HL-60 (cell line): ENCODE measurements at regions not wholly inside any gene's neighbourhood (a gene's known extent, or its start where the extent isn't known, plus 50 kb on each side); places are given as distances from the start of the nearest gene placed in this dataset.

ENCODE experiments used
- DNase-seq, 2 experiments: peaks; one replicate each; pipeline ENCODE4 v3.0.0-alpha.2; 2010 to 2020; ENCODE audit warnings: low read depth in 1 of 2, low spot score in 1 of 2
- H3K27ac ChIP-seq: fragments of 250-450 bp; sonication (Bioruptor Pico); replicated peaks from 2 replicates; pipeline ENCODE4 v1.5.1; 2020; ENCODE audit warnings: mild to moderate bottlenecking, moderate library complexity
- H3K27me3 ChIP-seq: fragments of 250-450 bp; sonication (Bioruptor Pico); 2 replicates; pipeline ENCODE4 v1.5.1; 2021; ENCODE audit warnings: mild to moderate bottlenecking, moderate library complexity; ENCODE audit not compliant: insufficient read depth, poor library complexity, severe bottlenecking
- H3K4me3 ChIP-seq: replicated peaks from 2 replicates; pipeline ENCODE4 v1.5.1; 2011; ENCODE audit warnings: mild to moderate bottlenecking, control low read depth, low read length; ENCODE audit not compliant: insufficient read depth
- CTCF ChIP-seq: IDR thresholded peaks from one replicate; pipeline ENCODE4 v1.5.1; 2011; ENCODE audit warnings: low read length, control low read depth, inconsistent platforms; ENCODE audit not compliant: insufficient read depth
- GABPA ChIP-seq: IDR thresholded peaks from 2 replicates; pipeline ENCODE4 v1.6.1; 2012; ENCODE audit warnings: low read depth
- POLR2AphosphoS5 ChIP-seq: IDR thresholded peaks from 2 replicates; pipeline ENCODE4 v1.6.1; 2012; ENCODE audit warnings: low read depth
- REST ChIP-seq: IDR thresholded peaks from 2 replicates; pipeline ENCODE4 v1.6.1; 2012; ENCODE audit warnings: low read depth; ENCODE audit not compliant: insufficient replicate concordance
- SPI1 ChIP-seq: IDR thresholded peaks from 2 replicates; pipeline ENCODE4 v1.6.1; 2012; ENCODE audit warnings: low read depth, mild to moderate bottlenecking, borderline replicate concordance

- no peak overlapping the region for H3K4me3 ChIP-seq
- H3K27me3 ChIP-seq = peaks cover 2% of the 10 kb centered on the region
- DNase-seq = no peak
- H3K27ac ChIP-seq = no peak overlapping the region
- TF ChIP-seq REST (no peak), SPI1 (no peak), CTCF (no peak), POLR2AphosphoS5 (no peak), GABPA (no peak)
Measured at GRCh38 chr7:32153006-32153405, 82.8 kb upstream of the PDE1C start.

- DNase-seq = no peak
- peaks cover 2% of the 10 kb centered on the region for H3K27me3 ChIP-seq
- TF ChIP-seq CTCF (no peak), REST (no peak), POLR2AphosphoS5 (no peak), GABPA (no peak), SPI1 (no peak)
- H3K4me3 ChIP-seq = no peak overlapping the region
- H3K27ac ChIP-seq = no peak overlapping the region
Measured at GRCh38 chr7:32152576-32152975, 82.4 kb upstream of the PDE1C start.

- DNase-seq = no peak
- Histone ChIP-seq H3K4me3 (no peak overlapping the region), H3K27me3 (peaks cover 5% of the 10 kb centered on the region), H3K27ac (no peak overlapping the region)
- TF ChIP-seq REST (no peak), GABPA (no peak), CTCF (no peak), POLR2AphosphoS5 (no peak), SPI1 (no peak)
Measured at GRCh38 chr7:32150589-32150988, 80.4 kb upstream of the PDE1C start.
